ENCODE measurements at regions not wholly inside any gene's neighbourhood (a gene's known extent, or its start where the extent isn't known, plus 50 kb on each side); places are given as distances from the start of the nearest gene placed in this dataset.
"Not testable (repeated sequence)": the region's sequence is repeated elsewhere in the genome, so short reads cannot be mapped to it uniquely, and the experiment has no call there.

DNA sequence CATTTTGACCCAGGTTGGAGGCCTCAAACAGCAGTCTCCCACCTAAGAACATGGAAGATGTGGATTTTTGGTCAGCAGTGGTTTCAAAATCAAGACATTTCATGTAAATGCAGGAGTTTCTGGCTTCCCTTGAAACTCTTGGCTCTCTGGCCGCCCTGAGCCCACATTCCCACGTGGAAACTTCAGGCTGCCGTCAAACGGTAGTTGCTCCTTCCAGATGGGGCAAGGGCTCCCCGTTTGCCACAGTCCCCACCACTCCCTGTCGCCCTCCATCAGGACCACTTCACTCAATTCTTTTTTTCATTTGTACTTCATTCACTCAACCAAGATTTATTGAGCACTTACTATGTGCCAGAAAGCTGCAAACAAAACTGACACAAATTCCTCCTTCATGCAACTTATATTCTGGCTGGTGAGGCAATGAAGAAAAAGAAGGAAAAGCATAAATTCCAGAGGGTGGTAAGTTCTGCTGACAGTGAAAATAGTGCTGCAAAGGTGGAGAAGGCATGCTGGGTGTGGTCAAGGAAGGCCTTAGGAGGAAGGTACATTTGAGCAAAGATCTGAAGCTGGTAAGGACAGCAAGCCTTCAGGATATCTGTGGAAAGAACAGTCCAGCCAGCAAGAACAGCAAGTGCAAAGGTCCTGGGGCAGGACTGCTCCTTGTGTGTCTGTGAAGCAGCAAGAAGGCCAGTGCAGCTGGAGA lies 62.9 kb upstream of the PTPN1 start:
- Mint-ChIP-seq H3K4me1 (peaks cover 4% of the 10 kb centered on the region), H3K36me3 (ENCODE audit: low read depth) (peaks cover 3% of the 10 kb centered on the region), H3K4me3 (no peak overlapping the region), H3K27ac (no peak overlapping the region), H3K27me3 (peaks cover 47% of the 10 kb centered on the region)
- ATAC-seq (no peak), DNase-seq (no peak)
- H3K9me3 ChIP-seq (ENCODE audit: control insufficient read depth, low read length, poor library complexity, severe bottlenecking) = no peaks in the 10 kb centered on the region

DNA sequence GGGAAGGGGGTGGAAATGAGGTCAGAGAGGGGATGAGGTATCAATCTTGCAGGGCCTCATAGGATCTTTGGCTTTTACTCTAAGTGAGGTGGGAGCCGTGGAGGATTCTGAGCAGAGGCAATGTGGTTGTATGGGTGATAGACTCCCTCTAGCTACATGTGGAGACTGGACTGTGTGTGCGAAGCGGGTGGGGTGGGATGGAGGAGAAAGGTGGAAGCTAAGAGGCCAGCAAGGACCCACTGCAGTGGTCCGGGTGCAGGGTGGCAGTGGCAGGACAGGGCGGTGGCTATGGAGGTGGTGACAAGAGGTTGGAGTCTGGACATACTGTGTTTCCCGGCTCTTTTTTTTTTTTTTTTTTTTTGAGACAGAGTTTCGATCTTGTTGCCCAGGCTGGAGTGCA lies 62.4 kb upstream of the PTPN1 start:
- no peak for DNase-seq
- no peak overlapping the region for H3K4me3 Mint-ChIP-seq
- no peak overlapping the region for H3K27ac Mint-ChIP-seq
- ATAC-seq = no peak
- peaks cover 4% of the 10 kb centered on the region for H3K4me1 Mint-ChIP-seq
- no peaks in the 10 kb centered on the region for H3K9me3 ChIP-seq (ENCODE audit: control insufficient read depth, low read length, poor library complexity, severe bottlenecking)
- peaks cover 47% of the 10 kb centered on the region for H3K27me3 Mint-ChIP-seq
- H3K36me3 Mint-ChIP-seq (ENCODE audit: low read depth) = peaks cover 3% of the 10 kb centered on the region

DNA sequence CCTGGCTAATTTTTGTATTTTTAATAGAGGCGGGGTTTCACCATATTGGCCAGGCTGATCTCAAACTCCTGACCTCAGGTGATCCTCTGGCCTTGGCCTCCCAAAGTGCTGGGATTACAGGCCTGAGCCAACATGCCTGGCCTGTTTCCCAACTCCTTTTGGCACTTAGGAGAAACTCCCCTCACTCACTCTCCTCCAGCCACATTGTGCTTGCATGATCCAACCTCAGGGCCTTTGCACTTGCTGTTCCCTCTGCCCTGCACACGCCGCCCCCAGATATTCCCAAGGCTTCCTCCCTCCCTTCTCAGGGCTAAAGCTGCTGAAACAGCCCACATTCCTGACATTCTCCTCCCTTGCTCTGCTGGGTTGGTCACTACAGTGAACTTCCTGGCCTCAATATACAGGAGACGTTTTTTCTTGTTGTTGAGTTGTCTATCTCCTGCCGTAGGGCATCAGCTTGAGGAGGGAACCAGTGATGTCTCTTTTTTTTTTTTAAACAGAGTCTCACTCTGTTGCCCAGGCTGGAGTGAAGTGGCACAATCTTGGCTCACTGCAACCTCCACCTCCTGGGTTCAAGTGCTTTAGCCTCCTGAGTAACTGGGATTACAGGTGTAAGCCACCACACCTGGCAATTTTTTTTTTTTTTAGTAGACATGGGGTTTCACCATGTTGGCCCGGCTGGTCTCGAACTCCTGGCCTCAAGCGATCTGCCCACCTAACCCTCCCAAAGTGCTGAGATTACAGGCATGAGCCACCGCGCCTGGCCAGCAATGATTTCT lies 61.4 kb upstream of the PTPN1 start:
- not testable (repeated sequence) for H3K4me3 Mint-ChIP-seq; H3K9me3 ChIP-seq (ENCODE audit: control insufficient read depth, low read length, poor library complexity, severe bottlenecking); ATAC-seq; H3K36me3 Mint-ChIP-seq (ENCODE audit: low read depth); H3K27ac Mint-ChIP-seq; H3K4me1 Mint-ChIP-seq; DNase-seq
- peaks cover 51% of the 10 kb centered on the region for H3K27me3 Mint-ChIP-seq

DNA sequence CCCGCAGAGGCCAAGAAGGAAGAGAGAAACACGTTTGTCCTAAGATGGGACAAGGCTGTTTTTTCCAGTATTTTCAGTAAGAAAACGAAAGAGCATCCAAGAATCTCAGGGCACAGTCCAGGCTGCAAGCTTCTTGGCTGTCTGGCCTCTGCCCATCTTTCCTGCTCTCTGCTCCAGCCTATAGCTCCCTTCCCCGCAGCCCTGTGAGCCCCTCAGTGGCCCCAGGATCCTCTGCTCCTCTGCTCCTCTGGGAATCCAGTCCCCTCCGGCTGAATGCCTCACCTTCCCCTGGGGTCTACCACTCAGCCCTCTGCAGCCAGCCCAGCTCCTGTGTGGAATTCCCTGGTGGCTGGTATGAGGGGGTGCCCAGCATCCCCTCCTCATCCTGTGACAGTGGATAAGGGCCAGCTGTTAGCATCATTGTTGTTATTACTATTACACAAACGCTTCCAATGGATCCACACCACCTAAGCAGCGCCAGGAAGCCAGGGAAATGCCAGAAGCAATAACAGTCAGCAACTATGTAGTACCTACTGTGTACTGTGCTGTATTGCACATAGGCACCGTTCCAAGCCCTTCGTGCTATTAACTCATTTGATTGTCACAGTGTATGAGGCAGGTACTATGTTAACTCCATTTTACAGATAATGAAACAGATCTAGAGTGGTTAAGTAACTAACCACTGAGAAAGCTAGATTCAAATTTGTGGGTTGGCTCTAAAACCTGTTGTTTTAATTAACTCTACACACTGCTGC lies 60.3 kb upstream of the PTPN1 start:
- ATAC-seq = no peak
- H3K36me3 Mint-ChIP-seq (ENCODE audit: low read depth) = peaks cover 3% of the 10 kb centered on the region
- H3K27ac Mint-ChIP-seq = no peak overlapping the region
- peaks cover 4% of the 10 kb centered on the region for H3K4me1 Mint-ChIP-seq
- no peak overlapping the region for H3K4me3 Mint-ChIP-seq
- DNase-seq = no peak
- peaks cover 57% of the 10 kb centered on the region for H3K27me3 Mint-ChIP-seq
- no peaks in the 10 kb centered on the region for H3K9me3 ChIP-seq (ENCODE audit: control insufficient read depth, low read length, poor library complexity, severe bottlenecking)

DNA sequence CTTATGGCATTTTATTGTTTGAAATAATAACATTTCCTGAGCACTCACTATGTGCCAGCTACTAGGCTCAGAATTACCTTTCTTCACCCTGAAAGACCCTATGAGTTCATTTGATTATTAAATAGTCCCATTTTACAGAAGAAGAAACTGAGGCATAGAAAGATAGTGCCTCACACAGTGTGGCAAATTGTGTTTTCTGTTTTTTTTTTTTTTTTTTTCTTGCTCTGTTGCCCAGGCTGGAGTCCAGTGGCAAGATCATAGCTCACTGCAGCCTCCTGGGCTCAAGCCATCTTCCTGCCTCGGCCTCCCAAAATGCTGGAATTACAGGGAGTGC lies 59.7 kb upstream of the PTPN1 start:
- Mint-ChIP-seq H3K27me3 (peaks cover 62% of the 10 kb centered on the region), H3K4me3 (no peak overlapping the region), H3K36me3 (ENCODE audit: low read depth) (peaks cover 3% of the 10 kb centered on the region), H3K4me1 (peaks cover 4% of the 10 kb centered on the region), H3K27ac (no peak overlapping the region)
- ATAC-seq (no peak), DNase-seq (no peak)
- H3K9me3 ChIP-seq (ENCODE audit: control insufficient read depth, low read length, poor library complexity, severe bottlenecking) = no peaks in the 10 kb centered on the region

DNA sequence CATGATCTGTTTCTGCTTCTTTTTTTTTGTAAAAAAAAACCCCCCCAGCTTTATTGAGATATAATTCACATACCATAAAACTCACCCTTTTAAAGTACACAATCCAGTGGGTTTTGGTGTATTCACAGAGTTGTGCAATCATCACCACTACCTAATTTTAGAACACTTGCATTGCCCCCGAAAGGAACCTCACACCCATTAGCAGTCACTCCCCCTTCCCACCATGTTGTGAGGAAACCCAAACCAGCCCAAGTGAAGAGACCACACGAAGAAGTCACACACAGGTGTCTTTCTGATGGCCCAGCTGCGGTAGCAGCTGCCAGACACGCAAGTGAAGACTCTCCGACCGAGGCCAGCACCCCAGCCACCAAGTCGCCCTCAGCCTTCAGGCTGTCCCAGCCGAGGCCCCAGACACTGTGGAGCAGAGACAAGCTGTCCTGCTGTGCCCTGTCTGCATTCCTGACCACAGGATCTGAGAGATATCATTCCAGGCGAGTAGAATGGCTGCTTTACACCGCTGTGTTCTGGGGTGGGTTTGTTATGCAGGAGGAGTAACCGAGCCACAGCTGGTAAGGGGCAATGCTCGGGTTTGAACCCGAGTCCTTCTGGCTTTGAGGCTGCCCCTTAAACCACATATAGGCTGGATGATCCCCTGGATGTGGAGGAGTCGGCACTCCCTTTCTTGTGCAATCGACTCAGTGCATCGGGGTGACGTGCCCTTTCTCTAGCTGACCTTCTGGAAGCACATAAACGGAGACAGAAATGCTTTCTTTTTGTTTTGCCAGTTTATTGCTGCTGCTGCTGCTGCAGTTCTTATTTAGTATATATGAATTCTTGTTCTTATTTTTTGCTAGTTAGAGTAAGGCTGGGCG lies 59.1 kb upstream of the PTPN1 start:
- peaks cover 66% of the 10 kb centered on the region for H3K27me3 Mint-ChIP-seq
- ATAC-seq = no peak
- peaks cover 3% of the 10 kb centered on the region for H3K36me3 Mint-ChIP-seq (ENCODE audit: low read depth)
- no peak for DNase-seq
- H3K9me3 ChIP-seq (ENCODE audit: control insufficient read depth, low read length, poor library complexity, severe bottlenecking) = no peaks in the 10 kb centered on the region
- H3K27ac Mint-ChIP-seq = no peak overlapping the region
- H3K4me1 Mint-ChIP-seq = peaks cover 4% of the 10 kb centered on the region
- no peak overlapping the region for H3K4me3 Mint-ChIP-seq

DNA sequence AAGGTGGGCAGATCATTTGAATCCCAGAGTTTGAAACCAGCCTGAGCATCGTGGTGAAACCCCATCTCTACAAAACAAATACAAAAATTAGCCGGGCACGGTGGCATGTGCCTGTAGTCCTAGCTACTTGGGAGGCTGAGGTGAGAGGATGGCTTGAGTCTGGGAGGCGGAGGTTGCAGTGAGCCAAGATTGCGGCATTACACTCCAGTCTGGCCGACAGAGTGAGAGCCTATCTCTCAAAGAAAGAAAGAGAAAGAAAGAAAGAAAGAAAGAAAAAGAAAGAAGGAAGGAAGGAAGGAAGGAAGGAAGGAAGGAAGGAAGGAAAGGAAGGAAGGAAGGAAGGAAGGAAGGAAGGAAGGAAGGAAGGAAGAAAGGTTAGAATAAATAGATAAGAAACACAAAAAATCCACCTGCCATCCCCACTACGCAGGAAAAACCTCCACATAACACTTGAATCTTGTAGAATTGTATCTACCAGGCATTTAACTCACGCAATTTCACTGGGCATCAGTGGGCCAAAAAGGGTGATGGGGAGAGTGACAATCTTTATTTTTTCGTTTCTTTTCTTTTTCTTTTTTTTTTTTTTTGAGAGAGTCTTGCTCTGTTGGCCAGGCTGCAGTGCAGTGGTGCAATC lies 58.3 kb upstream of the PTPN1 start:
- peaks cover 64% of the 10 kb centered on the region for H3K27me3 Mint-ChIP-seq
- H3K4me1 Mint-ChIP-seq; H3K36me3 Mint-ChIP-seq (ENCODE audit: low read depth); H3K27ac Mint-ChIP-seq; DNase-seq; H3K4me3 Mint-ChIP-seq; ATAC-seq; H3K9me3 ChIP-seq (ENCODE audit: control insufficient read depth, low read length, poor library complexity, severe bottlenecking): not testable (repeated sequence)

DNA sequence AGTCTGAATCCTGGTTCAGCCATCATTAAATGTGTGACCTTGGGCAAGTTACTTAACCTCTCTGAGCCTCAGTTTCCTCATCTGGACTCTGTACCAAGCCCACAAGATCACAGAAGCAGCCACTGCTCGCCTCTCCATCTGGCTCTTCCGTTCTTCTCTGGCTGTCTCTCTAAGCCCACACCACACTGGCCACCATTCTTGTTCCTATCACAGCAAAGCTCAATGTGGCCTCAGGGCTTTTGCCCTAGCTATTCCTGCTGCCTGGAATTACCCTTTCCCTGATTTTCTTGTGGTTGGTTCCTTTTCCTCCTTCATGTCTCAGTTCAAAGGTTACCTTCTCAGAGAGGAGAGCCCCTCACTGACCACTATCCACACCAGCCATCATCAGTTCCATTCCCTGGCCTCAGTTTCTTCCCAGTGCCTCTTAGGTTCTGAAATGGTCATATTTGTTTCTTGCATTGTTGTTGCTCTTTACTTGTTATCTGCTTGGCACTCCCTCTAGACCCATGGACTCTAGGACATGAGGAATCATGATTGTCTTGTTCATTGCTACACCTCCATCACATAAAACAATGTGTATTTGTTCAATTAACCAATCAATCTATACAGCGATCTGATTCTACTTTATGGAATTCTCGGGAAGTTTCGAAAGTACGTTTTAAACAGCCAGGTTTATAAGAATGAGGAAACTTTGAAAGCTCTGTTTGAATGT lies 56.5 kb upstream of the PTPN1 start:
- Mint-ChIP-seq H3K4me1 (peaks cover 6% of the 10 kb centered on the region), H3K4me3 (no peak overlapping the region), H3K27ac (no peak overlapping the region), H3K27me3 (peaks cover 60% of the 10 kb centered on the region), H3K36me3 (ENCODE audit: low read depth) (peaks cover 3% of the 10 kb centered on the region)
- no peaks in the 10 kb centered on the region for H3K9me3 ChIP-seq (ENCODE audit: control insufficient read depth, low read length, poor library complexity, severe bottlenecking)
- ATAC-seq = no peak
- no peak for DNase-seq

DNA sequence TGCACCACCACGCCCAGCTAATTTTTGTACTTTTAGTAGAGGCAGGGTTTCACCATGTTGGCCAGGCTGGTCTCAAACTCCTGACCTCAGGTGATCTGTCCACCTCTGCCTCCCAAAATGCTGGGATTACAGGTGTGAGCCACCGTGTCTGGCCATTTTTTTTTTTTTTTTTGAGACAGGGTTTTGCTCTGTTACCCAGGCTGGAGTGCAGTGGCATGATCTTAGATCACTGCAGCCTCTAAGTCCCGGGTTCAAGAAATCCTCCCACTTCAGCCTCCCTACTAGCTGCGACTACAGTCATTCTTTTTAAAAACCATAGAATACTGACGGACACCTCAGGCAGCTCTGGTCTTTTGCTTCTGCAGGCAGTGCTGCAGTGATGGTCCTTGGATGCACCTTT lies 54.9 kb upstream of the PTPN1 start:
- not testable (repeated sequence) for H3K27ac Mint-ChIP-seq; H3K36me3 Mint-ChIP-seq (ENCODE audit: low read depth); ATAC-seq; H3K4me3 Mint-ChIP-seq; H3K9me3 ChIP-seq (ENCODE audit: control insufficient read depth, low read length, poor library complexity, severe bottlenecking); DNase-seq
- Mint-ChIP-seq H3K4me1 (peaks cover 10% of the 10 kb centered on the region), H3K27me3 (peaks cover 58% of the 10 kb centered on the region)

DNA sequence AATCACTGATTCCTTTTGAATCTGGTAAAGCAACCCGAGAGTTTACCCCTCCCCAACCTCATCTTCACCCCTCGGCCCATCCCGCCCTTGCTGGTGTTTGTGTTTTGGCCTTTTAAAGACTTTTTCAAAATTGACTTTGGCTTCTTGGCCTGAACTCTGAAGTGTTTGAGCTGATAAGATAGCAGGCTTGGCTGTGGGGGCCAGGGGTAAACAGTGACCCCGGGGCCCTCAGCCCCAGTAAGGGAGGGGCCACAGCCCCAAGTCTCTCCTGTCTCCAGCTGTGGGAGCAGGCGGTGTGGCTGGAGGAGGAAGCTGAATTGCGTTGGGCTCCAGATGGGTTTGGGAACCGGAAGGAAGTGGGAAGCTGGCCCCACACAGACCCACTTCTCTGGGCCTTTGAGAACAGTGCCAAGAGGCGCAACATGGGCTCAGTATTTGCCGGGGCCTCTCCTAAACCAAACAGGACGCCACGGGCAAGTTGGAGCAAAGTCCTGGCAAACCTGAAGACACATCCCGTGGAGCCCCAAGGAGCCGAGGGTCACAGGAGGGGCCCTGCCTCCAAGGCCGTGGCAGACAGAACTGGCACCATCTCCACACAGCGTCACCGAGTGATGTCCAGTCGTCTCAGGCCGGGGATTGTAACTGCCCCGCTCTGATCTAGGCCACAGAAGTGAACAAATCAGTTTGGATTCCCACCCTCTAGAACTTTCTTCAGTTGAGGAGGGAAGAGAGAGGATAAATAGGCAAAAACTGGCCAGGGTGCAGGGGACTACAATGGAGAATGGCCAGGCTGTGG lies 54.3 kb upstream of the PTPN1 start:
- Mint-ChIP-seq H3K27ac (no peak overlapping the region), H3K36me3 (ENCODE audit: low read depth) (peaks cover 7% of the 10 kb centered on the region), H3K27me3 (peaks cover 58% of the 10 kb centered on the region), H3K4me3 (no peak overlapping the region), H3K4me1 (peaks cover 11% of the 10 kb centered on the region)
- H3K9me3 ChIP-seq (ENCODE audit: control insufficient read depth, low read length, poor library complexity, severe bottlenecking) = no peaks in the 10 kb centered on the region
- ATAC-seq = no peak
- DNase-seq = no peak

DNA sequence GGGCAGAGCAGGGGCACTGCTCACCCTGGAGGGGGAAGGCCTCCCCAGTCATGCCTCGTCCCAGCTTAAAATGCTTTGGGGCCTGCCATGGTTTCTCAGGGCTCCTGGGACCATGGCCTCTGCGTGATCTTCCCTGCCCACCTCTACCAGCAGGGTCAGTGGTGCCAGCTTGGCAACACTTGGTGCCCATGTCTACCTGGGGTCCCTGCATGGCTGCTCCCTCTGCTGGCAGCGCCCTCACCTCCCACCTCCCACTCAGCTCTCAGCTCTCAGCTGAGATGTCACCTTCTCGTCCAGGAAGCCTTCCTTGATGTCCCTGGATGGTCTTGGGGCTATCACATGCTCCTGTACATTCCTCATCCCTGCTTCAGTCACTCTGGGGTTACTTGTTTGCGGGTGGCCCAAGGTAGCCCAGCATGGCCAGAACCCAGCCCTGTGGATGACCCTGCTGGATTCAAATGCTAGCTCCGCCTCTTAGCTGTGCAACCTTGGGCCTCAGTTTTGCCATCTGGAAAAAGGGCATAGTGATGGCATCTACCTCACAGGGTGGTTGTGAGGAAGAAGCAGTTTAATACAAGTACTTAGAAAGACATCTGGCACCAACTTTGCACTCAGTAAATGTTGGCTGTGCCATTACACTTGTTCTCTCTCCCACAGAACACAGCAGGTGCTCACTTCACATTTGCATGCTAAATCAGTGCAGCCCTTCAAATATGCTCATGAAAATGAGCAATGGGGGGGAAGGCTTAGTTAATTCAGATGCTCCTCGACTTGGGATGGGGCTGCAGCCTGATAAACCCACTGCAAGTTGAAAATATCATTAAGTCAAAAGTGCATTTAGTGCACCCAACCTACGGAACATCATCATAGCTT lies 53.5 kb upstream of the PTPN1 start:
- Mint-ChIP-seq H3K4me3 (no peak overlapping the region), H3K27ac (no peak overlapping the region), H3K27me3 (peaks cover 51% of the 10 kb centered on the region), H3K4me1 (peaks cover 8% of the 10 kb centered on the region), H3K36me3 (ENCODE audit: low read depth) (peaks cover 6% of the 10 kb centered on the region)
- H3K9me3 ChIP-seq (ENCODE audit: control insufficient read depth, low read length, poor library complexity, severe bottlenecking) = no peaks in the 10 kb centered on the region
- DNase-seq (no peak), ATAC-seq (no peak)
